Keratinocyte (primary cell): ENCODE measurements at regions not wholly inside any gene's neighbourhood (a gene's known extent, or its start where the extent isn't known, plus 50 kb on each side); places are given as distances from the start of the nearest gene placed in this dataset.

Experiments used
- DNase-seq: peaks from one replicate; pipeline ENCODE4 v3.0.0-alpha.2; 2011; ENCODE audit warnings: low read depth, missing footprints, low spot score
- FAIRE-seq: peaks from 2 replicates; lab custom pipeline; 2011; peaks lifted over from hg19 to GRCh38; lab: Jason Lieb, UNC
- H2AFZ ChIP-seq: 2 replicates; pipeline ENCODE4 v1.6.0; 2012; ENCODE audit warnings: low read length, control low read depth, inconsistent platforms; ENCODE audit not compliant: control insufficient read depth
- H3K27ac ChIP-seq: 2 replicates; pipeline ENCODE4 v1.5.1; 2011; ENCODE audit warnings: low read length; ENCODE audit not compliant: control insufficient read depth, insufficient read depth
- H3K27me3 ChIP-seq: 3 replicates; pipeline ENCODE4 v1.6.0; 2011; ENCODE audit warnings: low read length; ENCODE audit not compliant: control insufficient read depth, insufficient read depth; ENCODE audit errors: extremely low read depth
- H3K36me3 ChIP-seq, 2 experiments: 2 replicates in 1 of 2; 3 replicates in 1 of 2; pipeline ENCODE4 v1.5.1; 2011; ENCODE audit warnings: low read length in 2 of 2, mild to moderate bottlenecking in 1 of 2; ENCODE audit not compliant: control insufficient read depth in 2 of 2, insufficient read depth in 2 of 2; ENCODE audit errors: extremely low read depth in 1 of 2
- H3K4me1 ChIP-seq: 3 replicates; pipeline ENCODE4 v1.5.1; 2011; ENCODE audit warnings: low read length; ENCODE audit not compliant: control insufficient read depth, insufficient read depth; ENCODE audit errors: extremely low read depth
- H3K4me2 ChIP-seq: 3 replicates; pipeline ENCODE4 v1.6.0; 2011; ENCODE audit warnings: low read depth, low read length; ENCODE audit not compliant: control insufficient read depth, insufficient read depth; ENCODE audit errors: extremely low read depth
- H3K4me3 ChIP-seq, 3 experiments: fragments of 200-600 bp in 1 of 3; sonication (generic) in 1 of 3; 2 replicates in 2 of 3; 3 replicates in 1 of 3; pipeline ENCODE4 v1.5.1; 2011 to 2016; ENCODE audit warnings: low read length in 3 of 3, mild to moderate bottlenecking in 3 of 3, control low read depth in 2 of 3, inconsistent platforms in 1 of 3, low read depth in 1 of 3, mixed read lengths in 1 of 3, mixed run types in 1 of 3, moderate library complexity in 1 of 3; ENCODE audit not compliant: control insufficient read depth in 2 of 3, insufficient read depth in 2 of 3; ENCODE audit errors: extremely low read depth in 1 of 3
- H3K79me2 ChIP-seq: 2 replicates; pipeline ENCODE4 v1.6.0; 2012; ENCODE audit warnings: low read length; ENCODE audit not compliant: control insufficient read depth, insufficient read depth
- H3K9ac ChIP-seq: 3 replicates; pipeline ENCODE4 v1.6.0; 2011; ENCODE audit warnings: low read length; ENCODE audit not compliant: control insufficient read depth, insufficient read depth; ENCODE audit errors: extremely low read depth
- H3K9me1 ChIP-seq: 3 replicates; pipeline ENCODE4 v1.6.0; 2011; ENCODE audit warnings: low read length; ENCODE audit not compliant: control insufficient read depth, insufficient read depth; ENCODE audit errors: extremely low read depth
- H3K9me3 ChIP-seq: 2 replicates; pipeline ENCODE4 v1.5.1; 2012; ENCODE audit warnings: low read depth, low read length; ENCODE audit not compliant: control insufficient read depth
- H4K20me1 ChIP-seq: 3 replicates; pipeline ENCODE4 v1.6.0; 2011; ENCODE audit warnings: low read length; ENCODE audit not compliant: control insufficient read depth, insufficient read depth; ENCODE audit errors: extremely low read depth
- CTCF ChIP-seq, 3 experiments: IDR thresholded peaks in 1 of 3; conservative IDR thresholded peaks in 1 of 3; optimal IDR thresholded peaks in 1 of 3; 2 replicates in 2 of 3; 3 replicates in 1 of 3; pipeline versions ENCODE3 to v1.5.1; 2011; ENCODE audit warnings: low read length in 3 of 3, mild to moderate bottlenecking in 3 of 3, moderate library complexity in 2 of 3, control low read depth in 1 of 3, inconsistent platforms in 1 of 3; ENCODE audit not compliant: insufficient read depth in 2 of 3; ENCODE audit errors: extremely low read depth in 1 of 3
- EZH2 ChIP-seq: IDR thresholded peaks from one replicate; pipeline ENCODE4 v1.6.1; 2012; ENCODE audit warnings: inconsistent platforms, mild to moderate bottlenecking, low read length, moderate library complexity
- dilution Hi-C: fragments of 300-500 bp; cut with MboI; formaldehyde crosslinking; loops from one replicate; pipeline ENCODE4 v1.7.0; 2020; ENCODE audit warnings: low sequenced_read_pairs; ENCODE audit not compliant: extremely low pct_ligation_motif_present

- TF ChIP-seq CTCF (optimal IDR thresholded peaks at IDR 0.05 in 1 of 3, IDR thresholded peaks at IDR 0.05 in 1 of 3, conservative IDR thresholded peaks at IDR 0.05 in 1 of 3; ENCODE audit: extremely low read depth in 1 of 3, insufficient read depth in 2 of 3, low read length in 3 of 3), result no peak
- TF ChIP-seq EZH2, result no peak
- no peak overlapping the region for H2AFZ ChIP-seq
- H3K27me3 ChIP-seq, result no peaks in the 10 kb centered on the region
- no peak overlapping the region for H3K9ac ChIP-seq
- no peaks in the 10 kb centered on the region for H3K9me3 ChIP-seq
- no peaks in the 10 kb centered on the region for H3K9me1 ChIP-seq
- no peaks in the 10 kb centered on the region for H3K79me2 ChIP-seq
- no peaks in the 10 kb centered on the region for H3K4me1 ChIP-seq
- FAIRE-seq (no peak), DNase-seq (no peak)
- no peaks in the 10 kb centered on the region for H4K20me1 ChIP-seq
- H3K36me3 ChIP-seq, result no peaks in the 10 kb centered on the region
- no peak overlapping the region for H3K4me3 ChIP-seq
- dilution Hi-C loops, result no loop called here
- H3K4me2 ChIP-seq, result no peak overlapping the region
- no peak overlapping the region for H3K27ac ChIP-seq
Observed at GRCh38 chr18:39113790-39114189, 1548.2 kb upstream of the CELF4 start.

GRCh38 chr18:39105104-39105503, 1539.5 kb upstream of the CELF4 start:
- H4K20me1 ChIP-seq, result no peaks in the 10 kb centered on the region
- no peak overlapping the region for H3K27ac ChIP-seq
- DNase-seq (no peak), FAIRE-seq (no peak)
- H2AFZ ChIP-seq, result no peak overlapping the region
- no peaks in the 10 kb centered on the region for H3K4me1 ChIP-seq
- no peak overlapping the region for H3K9ac ChIP-seq
- H3K4me3 ChIP-seq, result no peak overlapping the region
- H3K79me2 ChIP-seq, result no peaks in the 10 kb centered on the region
- H3K4me2 ChIP-seq, result no peak overlapping the region
- H3K36me3 ChIP-seq, result no peaks in the 10 kb centered on the region
- no peak for TF ChIP-seq EZH2
- no peak for TF ChIP-seq CTCF (optimal IDR thresholded peaks at IDR 0.05 in 1 of 3, IDR thresholded peaks at IDR 0.05 in 1 of 3, conservative IDR thresholded peaks at IDR 0.05 in 1 of 3; ENCODE audit: extremely low read depth in 1 of 3, insufficient read depth in 2 of 3, low read length in 3 of 3)
- no peaks in the 10 kb centered on the region for H3K9me3 ChIP-seq
- no peaks in the 10 kb centered on the region for H3K9me1 ChIP-seq
- H3K27me3 ChIP-seq, result no peaks in the 10 kb centered on the region
- dilution Hi-C loops, result no loop called here
